ENCODE measurements at regions not wholly inside any gene's neighbourhood (a gene's known extent, or its start where the extent isn't known, plus 50 kb on each side); places are given as distances from the start of the nearest gene placed in this dataset.
"Not testable (repeated sequence)": the region's sequence is repeated elsewhere in the genome, so short reads cannot be mapped to it uniquely, and the experiment has no call there.

DNA sequence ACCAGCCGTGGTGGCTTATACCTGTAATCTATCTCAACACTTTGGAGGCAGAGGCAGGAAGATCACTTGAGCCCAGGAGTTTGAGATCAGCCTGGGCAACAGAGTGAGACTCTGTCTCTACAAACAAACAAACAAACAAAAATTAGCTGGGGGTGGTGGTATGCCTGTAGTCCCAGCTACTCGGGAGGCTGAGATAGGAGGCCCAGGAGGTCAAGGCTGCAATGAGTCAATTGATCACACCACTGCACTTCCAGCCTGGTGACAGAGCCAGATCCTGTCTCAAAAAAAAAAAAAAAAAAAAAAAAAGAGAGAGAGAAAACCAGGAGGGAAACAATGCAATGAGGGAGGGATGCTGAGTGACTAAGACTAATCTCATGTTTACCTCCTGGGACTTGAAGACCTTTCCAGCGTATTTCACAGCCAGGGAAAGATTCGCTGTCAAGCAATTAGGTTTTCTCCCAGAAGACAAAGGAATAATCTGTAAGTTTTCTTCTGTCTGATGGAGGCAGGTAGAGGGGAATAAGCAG, 51.1 kb upstream of the MIER3 start:
- peak; percentile 10 for DNase-seq (ENCODE audit: low spot score)

DNA sequence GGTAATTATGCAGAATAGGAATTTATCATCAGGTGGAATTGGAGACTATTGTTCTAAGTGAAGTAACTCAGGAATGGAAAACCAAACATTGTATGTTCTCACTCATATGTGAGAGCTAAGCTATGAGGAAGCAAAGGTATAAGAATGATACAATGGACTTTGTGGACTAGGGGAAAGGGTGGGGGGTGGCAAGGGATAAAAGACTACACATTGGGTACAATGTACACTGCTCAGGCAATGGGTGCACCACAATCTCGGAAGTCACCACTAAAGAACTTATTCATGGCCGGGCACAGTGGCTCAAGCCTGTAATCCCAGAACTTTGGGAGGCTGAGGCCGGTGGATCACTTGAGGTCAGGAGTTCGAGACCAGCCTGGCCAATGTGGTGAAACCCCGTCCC, 51.6 kb upstream of the MIER3 start:
- DNase-seq (ENCODE audit: low spot score) = not testable (repeated sequence)

DNA sequence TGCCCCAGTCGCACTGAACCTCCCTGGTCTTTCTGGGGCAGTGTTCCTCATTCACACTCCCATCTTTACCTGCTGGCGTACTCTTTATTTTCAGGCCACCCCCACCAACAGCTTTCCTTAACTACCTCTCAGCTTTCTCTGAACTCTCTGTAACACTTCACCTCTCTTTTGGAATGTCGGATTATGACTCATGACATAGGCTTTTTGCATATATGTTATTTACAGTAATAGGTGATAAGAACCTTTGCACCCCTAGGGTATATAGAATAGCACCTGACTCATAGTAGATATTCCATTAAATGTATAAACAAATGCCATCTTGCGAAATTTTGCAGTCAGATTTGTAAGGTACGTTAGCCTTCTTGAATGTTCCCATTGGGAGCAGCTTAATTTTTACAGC, 52.9 kb upstream of the MIER3 start:
- peak; percentile 20 for DNase-seq (ENCODE audit: low spot score)

DNA sequence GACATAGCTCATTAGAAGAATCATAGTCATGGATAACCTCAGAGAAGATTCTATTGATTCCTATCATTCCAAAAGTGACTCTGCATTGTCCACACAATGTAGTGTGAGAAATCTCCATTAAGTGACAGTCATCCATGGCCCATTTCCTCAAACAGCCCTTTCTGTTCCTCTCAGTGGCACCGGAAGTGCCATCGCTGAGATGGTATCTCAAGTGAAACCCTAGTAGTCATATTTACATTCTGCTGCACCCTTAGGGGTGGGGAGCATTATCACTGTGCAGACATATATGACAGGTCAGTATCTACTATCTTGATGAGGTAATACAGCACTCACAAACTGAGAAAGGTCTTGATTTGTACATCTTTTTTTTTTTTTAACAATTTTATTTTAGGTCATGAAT, 55.4 kb upstream of the MIER3 start:
- no peak for DNase-seq (ENCODE audit: low spot score)

DNA sequence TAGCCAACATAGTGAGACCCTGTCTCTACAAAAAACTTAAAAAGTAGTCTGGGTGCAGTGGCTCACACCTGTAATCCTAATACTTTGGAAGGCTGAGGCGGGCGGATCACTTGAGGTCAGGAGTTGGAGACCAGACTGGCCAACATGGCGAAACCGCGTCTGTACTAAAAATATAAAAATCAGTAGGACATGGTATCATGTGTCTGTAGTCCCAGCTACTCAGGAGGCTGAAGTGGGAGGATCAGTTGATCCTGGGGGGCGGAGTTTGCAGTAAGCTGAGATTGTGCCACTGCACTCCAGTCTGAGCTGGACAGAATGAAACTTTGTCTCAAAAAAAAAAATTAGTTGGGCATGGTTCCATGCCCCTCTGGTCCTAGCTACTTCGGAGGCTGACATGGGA, 57.9 kb upstream of the MIER3 start:
- DNase-seq (ENCODE audit: low spot score) = no peak

DNA sequence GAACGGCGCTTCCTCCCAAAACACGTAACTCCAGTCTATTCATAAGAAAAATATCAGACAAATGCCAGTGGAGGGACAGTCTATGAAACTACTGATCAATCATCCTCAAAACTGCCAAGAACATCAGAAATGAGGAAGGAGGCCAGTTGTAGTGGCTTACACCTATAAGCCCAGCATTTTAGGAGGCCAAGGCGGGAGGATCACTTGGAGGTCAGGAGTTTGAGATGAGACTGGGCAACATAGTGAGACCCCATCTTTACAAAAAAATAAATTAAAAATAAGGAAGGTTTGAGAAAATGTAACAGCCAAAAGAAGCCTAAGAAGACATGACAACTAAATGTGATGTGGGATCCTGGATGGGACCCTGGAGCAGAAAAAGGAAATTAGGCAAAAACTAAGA, 58.9 kb upstream of the MIER3 start:
- no peak for DNase-seq (ENCODE audit: low spot score)

DNA sequence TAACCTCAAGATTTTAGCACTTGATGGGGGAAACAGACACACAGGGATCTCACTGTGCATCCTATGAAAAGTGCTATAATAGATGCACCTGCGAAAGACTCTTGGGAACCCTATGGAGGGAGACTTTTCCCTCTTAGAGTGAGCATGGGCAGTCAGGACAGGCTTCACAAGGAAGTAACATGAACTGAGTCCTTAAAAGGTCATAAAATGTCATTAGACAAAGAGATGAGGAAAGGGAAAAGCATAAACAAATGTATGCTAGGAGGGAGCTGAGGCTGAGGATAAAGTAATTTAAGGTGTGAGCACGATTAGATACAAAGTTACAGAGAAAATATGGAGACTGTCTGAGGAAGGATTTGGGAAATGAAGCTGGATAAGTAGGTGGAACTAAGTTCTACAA, 60.6 kb upstream of the MIER3 start:
- no peak for DNase-seq (ENCODE audit: low spot score)

DNA sequence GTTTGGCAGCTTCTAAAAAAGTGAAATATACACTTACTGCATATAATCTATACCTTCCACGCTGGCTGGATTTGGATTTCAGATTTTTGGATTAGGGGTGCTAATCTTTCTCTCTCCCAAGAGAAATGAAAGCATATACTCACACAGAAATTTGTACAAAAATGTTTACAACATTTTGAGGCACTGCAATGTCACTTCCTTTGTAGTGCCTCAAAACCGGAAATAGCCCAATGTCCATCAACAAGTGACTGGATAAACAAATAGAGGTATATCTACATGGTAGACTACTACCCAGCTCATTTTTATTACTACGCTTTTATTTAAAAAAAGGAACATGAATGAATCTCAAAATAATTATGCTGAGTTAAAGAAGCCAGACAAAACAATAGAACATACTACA, 74.0 kb upstream of the MIER3 start:
- DNase-seq (ENCODE audit: low spot score) = no peak

DNA sequence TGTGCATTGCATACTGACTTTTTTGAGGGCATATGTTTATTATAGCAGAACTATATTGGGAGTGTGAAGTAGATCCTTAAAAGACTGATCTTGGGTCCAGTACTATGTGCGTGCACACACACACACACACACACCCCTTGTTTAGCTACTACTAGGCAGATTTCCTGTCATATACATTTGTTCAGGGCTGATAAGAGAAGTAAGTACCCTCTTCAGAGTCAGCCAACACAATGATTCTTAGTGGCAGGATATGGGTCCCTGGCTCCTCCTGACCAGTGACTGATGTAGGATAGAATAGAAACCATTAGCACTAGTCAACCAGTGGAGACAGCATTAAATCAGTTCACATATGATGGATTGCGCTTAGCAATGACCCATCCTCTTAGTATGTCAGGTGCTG, 76.2 kb upstream of the MIER3 start:
- DNase-seq (ENCODE audit: low spot score) = no peak

DNA sequence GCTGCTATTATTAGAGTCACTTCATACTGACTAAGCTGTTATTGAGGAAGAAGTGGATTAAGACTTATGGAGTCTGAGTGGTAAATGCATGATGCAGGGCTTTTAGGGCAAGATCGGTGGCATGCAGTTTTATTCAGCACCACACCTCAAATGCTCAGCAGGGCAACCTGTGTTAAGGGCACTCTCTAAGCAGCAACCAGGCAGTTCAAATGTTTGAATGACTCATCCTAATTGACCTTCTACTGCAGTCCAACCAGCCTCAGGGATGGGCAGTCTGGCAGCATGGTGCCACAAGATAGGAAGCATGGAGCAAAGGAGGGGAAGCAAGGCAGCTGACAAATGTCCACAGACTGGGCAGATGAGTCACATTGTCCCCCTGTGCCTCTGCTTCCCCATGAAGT, 80.2 kb upstream of the MIER3 start:
- no peak for DNase-seq (ENCODE audit: low spot score)

DNA sequence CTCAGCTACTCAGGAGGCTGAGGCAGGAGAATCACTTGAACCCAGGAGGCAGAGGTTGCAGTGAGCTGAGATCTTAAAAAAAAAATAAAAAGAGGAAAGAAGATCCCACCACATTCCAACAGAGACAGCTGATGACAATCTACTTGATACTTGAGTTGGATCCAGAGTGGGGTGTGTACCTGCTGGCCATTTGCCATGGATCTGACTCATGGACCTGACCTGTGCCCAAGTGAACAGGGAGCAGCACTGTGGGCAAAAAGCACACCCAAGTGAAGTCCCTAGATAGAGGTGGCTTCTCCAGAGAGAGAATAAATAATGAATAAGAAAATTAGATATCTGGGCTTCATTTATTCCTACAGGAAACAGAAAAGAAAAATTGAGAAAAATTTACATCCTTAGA, 81.2 kb upstream of the MIER3 start:
- DNase-seq (ENCODE audit: low spot score) = no peak

DNA sequence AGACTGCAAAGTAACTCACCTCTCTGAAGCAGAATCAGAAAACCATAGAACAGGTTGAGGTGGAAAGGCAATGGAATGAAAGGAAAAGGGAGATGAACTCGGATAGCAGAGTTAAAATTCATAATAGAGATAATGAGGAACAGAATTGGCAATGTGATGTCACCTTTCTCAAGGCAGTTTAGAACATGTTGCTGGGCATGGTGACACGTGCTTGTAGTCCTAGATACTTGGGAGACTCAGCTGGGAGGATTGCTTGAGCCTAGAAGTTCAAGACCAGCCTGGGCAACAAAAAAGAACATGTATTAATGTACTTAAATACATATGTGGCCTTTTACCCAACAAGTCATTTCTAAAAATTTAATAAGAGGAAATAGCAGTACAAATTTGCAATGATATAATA, 81.6 kb upstream of the MIER3 start:
- DNase-seq (ENCODE audit: low spot score) = no peak

DNA sequence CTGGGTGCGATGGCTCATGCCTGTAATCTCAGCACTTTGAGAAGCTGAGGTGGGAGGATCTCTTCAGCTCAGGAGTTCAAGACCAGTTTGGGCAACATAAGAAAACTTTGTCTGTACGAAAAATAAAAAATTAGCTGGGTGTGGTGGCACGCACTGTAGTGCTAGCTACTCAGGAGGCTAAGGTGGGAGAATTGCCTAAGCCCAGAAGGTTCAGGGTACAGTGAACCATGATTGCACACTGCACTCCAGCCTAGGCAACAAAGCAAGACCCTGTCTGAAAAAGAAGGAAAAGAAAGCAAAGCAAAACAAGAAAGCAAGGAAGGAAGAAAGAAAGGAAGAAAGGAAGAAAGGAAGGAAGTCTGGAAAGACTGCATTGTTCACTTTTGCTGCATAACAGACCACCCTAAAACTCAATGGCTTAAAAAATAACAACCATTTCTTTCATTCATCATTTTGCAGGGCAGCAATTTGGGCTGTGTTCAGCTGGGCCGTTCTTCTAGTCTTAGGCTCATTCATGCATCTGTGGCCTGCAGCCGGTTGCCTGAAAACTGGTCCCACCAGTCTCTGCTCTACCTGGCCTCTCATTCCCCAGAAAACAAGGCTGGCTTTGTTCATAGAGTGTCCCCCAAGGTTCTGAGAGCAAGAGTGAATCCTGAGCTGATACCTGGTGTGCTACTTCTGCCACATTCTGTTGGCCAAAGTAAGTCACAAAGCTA, 82.4 kb upstream of the MIER3 start:
- DNase-seq (ENCODE audit: low spot score) = no peak

DNA sequence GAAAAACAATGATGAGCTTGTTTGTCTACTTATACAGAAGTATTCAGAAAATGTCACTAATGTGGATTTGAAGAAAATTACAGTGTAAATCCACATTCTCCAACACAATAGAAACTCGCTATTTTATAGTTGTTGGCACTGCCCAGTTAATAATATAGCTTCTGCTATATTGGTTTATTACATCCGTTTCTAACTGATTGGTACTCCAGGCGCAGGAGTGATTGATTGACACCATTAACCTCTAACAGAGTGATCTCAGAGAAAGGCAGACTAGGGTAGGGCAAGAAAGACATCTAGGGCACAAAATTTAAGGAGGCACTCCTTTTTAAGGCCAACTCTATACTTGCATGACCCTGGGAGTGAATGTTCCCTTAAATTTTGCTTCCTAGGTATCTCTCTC, 84.0 kb upstream of the MIER3 start:
- DNase-seq (ENCODE audit: low spot score) = no peak

DNA sequence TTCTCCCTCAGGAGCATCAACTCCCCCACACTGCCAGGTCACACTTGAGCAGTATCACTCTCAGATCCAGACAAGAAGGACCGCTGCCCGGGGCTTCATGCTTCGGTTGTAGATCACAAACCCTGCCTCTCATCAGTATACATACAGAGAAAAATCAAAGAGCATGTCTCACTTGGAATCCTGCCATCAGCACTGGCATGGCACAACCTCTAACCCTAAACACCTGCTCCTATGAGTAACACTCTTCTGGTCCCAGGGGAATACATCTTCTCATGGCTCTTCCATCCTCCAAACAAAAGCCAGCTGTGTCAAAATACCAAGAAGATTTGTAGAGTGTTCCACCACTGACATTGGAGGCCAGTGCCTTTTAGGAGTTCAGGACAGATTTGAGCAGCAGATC, 84.8 kb upstream of the MIER3 start:
- no peak for DNase-seq (ENCODE audit: low spot score)

DNA sequence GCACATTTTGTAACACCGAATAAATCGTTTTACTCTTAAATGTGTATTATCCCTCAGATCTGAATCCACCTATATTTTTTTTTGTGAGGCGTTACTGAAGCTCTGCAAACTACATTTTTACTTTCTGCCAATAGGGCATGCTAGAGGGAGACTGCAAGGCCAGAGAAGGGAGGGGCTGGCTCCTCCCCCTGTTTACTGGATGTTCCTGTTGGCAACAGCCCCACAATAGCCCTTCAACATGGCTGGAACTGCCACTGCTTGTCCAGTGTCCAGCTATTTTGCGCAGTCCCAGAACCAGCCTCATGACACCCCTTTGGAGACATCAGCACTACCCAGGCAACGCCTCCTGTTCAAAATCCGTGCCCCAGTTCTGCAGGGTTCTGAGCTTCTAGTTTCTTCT, 85.4 kb upstream of the MIER3 start:
- DNase-seq (ENCODE audit: low spot score) = peak; percentile 74

DNA sequence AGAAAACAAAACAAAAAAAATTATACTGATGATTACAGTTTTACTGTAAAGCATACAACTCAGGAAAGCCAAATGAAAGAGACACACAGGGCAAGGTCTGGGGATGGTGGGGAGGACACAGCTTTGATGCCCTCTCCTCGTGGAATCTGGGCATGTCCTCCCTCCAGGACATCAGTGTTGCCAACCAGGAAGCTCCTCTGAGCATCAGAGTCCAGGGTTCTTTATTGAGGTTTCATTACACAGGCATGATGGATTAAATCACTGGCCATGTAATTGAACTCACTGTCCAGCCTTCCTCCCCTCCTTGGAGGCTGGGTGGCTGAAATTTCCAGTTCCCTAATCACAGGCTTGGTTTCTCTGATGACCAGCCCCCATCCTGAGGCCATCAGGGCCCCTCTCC, 89.6 kb upstream of the MIER3 start:
- DNase-seq (ENCODE audit: low spot score) = no peak

DNA sequence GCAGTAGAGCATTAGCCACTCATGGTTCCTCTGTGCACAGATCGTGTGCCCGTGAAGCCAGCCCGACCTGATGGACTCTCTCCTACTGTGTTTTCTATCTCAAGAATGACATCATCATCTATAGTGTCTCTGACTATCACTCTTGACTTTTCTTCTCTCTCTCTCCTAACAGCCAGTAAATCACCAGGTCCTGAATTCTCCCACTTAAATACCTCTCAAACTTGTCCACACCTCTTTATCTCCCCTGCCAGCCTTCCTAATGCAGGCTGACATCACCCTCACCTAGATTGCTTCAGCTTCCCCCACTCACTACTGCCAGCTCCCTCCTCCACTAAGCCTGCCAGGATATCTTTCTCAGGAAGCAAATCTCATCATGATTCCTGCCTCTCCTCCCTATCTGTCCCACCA, 90.6 kb upstream of the MIER3 start:
- DNase-seq (ENCODE audit: low spot score) = no peak

DNA sequence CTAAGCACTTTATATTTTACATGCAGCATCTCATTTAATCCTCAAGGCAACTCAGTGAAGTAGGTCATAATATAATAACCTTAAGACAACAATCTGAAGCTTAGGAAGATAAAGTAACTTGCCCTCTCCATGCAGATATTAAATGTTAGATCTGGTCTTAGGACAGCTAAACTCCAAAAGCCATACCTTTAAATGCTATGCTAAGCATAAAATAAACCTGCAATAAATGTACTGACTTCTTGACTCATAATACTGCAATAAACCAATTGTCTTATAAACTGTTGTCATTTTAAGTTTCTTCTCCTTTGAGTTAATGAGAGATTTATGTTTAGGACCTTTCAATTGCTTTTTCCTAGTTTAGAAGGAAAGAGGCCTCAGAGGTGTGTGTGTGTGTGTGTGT, 102.2 kb upstream of the MIER3 start:
- no peak for DNase-seq (ENCODE audit: low spot score)

DNA sequence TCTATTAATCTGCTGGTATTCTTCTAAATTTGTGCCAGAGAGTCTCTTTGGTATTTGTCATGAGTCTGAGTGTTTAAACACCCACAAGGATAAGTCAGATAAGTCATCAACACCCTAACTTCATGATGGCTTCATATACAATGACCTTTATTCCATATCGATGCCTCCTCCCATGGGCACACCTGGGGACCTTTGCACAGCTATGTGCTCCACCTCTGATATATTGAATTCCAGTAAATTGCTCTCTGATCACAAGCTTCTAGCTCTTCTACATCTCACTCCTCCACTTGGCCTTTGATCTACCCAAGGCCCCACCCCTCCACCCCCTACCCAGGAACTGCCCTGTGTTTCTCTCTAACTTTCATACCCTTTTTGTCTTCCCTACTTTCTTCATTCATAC, 102.7 kb upstream of the MIER3 start:
- DNase-seq (ENCODE audit: low spot score) = no peak

DNA sequence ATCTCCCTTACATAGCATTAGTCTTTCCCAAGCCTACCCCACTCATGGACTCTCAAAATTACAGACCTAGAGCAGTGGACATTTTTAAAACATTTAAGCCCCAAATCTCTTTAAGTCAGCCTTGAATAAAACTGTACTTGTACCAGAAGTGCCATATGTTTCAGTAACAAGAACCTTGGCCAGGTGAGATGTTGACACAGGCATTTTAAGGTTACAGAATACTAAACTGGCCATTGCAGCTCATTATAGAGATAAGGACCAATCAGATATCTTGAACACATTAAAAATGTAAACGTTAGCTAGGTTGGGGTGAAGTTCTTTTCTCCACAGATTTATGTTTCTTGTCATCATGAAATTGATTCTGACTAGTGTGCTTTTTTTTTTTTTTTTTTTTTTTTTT, 103.8 kb upstream of the MIER3 start:
- no peak for DNase-seq (ENCODE audit: low spot score)

DNA sequence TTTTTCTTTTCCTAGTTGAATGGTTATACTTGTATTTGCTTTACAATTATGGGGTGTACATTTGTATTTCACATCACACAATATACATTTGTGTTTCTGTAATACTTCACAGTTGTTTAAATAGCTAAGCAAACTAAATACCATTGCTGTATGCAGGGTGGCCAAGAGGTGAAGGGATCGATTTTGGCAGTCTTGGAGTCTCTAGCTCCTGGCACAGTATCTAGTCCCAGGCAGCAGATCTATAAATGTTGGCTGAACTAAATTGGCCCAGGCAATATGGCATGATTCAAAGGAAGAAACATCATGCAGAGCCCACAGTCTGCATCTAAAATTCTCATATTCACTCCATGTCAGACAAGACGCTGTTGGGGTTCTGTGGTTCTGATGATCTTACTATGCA, 110.1 kb upstream of the GPBP1 start:
- DNase-seq (ENCODE audit: low spot score) = no peak

DNA sequence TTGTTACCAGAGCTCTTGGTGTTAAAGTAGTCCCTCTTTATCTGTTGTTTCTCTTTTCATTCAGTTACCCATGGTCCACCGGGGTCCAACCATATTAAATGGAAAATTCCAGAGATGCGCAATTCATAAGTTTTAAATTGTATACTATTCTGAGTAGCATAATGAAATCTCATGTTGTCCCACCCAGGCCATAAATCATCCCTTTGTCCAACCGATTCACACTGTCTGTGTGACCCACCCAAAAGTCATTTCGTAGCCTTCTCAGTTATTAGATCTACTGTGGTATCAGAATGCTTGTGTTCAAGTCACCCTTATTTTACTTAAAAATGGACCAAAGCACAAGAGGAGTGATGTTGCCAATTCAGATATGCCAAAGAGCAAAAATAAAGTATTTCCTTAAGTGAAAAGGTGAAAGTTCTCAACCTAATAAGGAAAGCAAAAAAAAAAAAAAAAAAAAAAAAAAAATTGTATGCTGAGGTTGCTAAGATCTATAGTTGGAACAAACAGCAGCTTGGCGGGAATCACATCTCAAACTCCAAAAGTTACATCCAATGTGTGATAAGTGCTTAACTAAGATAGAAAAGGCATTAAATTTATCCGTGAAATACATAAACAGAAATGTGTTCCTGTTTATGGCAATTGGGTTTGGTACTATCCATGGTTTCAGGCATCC, 106.8 kb upstream of the GPBP1 start:
- no peak for DNase-seq (ENCODE audit: low spot score)

DNA sequence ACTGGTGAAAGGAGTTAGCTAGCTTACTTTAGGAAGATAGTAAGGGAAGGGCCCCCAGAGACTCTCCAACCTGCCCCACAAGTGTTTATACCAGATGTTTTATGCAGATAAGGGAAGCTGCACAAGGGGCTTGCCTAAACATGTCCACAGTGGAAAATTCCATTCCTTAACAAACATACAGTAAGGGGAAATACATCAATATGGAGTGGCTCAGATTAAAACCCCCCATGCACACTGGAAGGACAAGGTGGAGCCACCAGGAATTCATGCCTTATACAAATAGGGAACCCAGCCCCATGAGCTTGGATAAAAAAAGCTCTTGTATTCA, 106.3 kb upstream of the GPBP1 start:
- DNase-seq (ENCODE audit: low spot score) = no peak
